ENCODE measurements at regions not wholly inside any gene's neighbourhood (a gene's known extent, or its start where the extent isn't known, plus 50 kb on each side); places are given as distances from the start of the nearest gene placed in this dataset.
A peak's percentile ranks its signal among the peaks of the same experiment; 100 is the strongest.
"Not testable (repeated sequence)": the region's sequence is repeated elsewhere in the genome, so short reads cannot be mapped to it uniquely, and the experiment has no call there.

DNA sequence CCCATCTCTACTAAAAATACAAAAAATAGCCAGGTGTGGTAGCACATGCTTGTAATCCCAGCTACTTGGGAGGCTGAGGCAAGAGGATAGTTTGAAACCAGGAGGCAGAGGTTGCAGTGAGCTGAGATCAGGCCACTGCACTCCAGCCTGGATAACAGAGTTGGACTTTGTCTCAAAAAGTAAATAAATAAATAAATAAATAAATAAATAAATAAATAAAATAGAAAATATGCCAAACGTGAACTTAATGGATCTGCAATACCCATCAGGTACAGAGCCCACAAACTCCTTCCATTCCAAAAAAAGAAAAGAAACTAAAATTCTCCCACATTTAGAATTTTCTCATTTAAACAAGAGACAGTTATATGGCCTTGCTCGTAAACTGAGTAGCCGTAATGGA, 702.7 kb downstream of the CDH18 start:
- Histone ChIP-seq H3K27me3 (no peaks in the 10 kb centered on the region), H3K36me3 (no peaks in the 10 kb centered on the region), H3K4me1 (no peaks in the 10 kb centered on the region), H3K27ac (no peak overlapping the region), H3K4me3 (no peak overlapping the region), H3K9me3 (no peaks in the 10 kb centered on the region)
- intact Hi-C loops (cut with DNase I) = no loop called here
- TF ChIP-seq POLR2A (IDR thresholded peaks at IDR 0.05) (no peak), POLR2AphosphoS5 (IDR thresholded peaks at IDR 0.05; ENCODE audit: insufficient read depth in 1 of 2, low read depth in 1 of 2) (no peak)
- TF ChIP-seq, protein P1, sequence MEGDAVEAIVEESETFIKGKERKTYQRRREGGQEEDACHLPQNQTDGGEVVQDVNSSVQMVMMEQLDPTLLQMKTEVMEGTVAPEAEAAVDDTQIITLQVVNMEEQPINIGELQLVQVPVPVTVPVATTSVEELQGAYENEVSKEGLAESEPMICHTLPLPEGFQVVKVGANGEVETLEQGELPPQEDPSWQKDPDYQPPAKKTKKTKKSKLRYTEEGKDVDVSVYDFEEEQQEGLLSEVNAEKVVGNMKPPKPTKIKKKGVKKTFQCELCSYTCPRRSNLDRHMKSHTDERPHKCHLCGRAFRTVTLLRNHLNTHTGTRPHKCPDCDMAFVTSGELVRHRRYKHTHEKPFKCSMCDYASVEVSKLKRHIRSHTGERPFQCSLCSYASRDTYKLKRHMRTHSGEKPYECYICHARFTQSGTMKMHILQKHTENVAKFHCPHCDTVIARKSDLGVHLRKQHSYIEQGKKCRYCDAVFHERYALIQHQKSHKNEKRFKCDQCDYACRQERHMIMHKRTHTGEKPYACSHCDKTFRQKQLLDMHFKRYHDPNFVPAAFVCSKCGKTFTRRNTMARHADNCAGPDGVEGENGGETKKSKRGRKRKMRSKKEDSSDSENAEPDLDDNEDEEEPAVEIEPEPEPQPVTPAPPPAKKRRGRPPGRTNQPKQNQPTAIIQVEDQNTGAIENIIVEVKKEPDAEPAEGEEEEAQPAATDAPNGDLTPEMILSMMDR (IDR thresholded peaks at IDR 0.05) = no peak
- DNase-seq (ENCODE audit: extremely low spot score in 2 of 2) = no peak

DNA sequence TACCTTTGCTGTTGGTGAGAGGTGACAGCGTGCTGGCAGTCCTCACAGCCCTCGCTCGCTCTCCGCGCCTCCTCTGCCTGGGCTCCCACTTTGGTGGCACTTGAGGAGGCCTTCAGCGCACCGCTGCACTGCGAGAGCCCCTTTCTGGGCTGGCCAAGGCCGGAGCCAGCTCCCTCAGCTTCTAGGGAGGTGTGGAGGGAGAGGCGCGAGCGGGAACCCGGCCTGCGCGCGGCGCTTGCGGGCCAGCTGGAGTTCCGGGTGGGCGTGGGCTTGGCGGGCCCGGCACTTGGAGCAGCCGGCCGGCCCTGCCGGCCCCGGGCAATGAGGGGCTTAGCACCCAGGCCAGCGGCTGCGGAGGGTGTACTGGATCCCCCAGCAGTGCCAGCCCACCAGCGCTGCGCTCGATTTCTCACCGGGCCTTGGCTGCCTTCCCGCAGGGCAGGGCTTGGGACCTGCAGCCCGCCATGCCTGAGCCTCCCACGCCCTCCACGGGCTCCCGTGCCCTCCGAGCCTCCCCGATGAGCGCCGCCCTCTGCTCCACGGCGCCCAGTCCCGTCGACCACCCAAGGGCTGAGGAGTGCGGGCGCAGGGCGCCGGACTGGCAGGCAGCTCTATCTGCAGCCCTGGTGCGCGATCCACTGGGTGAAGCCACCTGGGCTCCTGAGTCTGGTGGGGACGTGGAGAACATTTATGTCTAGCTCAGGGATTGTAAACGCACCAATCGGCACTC, 700.3 kb downstream of the CDH18 start:
- H3K4me3 ChIP-seq; intact Hi-C loops (cut with DNase I); DNase-seq (ENCODE audit: extremely low spot score in 2 of 2); H3K27ac ChIP-seq; H3K27me3 ChIP-seq; H3K4me1 ChIP-seq; H3K36me3 ChIP-seq; H3K9me3 ChIP-seq: not testable (repeated sequence)

DNA sequence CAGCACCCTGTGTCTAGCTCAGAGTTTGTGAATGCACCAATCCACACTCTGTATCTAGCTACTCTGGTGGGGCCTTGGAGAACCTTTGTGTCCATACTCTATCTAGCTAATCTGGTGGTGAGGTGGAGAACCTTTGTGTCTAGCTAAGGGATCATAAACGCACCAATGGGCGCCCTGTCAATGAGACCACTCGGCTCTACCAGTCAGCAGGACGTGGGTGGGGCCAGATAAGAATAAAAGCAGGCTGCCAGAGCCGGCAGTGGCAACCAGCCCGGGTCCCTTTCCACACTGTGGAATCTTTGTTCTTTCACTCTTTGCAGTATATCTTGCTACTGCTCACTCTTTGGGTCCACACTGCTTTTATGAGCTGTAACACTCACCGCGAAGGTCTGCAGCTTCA, 699.7 kb downstream of the CDH18 start:
- H3K27me3 ChIP-seq; H3K4me3 ChIP-seq; DNase-seq (ENCODE audit: extremely low spot score in 2 of 2); H3K27ac ChIP-seq; H3K9me3 ChIP-seq; H3K36me3 ChIP-seq; intact Hi-C loops (cut with DNase I); H3K4me1 ChIP-seq: not testable (repeated sequence)

DNA sequence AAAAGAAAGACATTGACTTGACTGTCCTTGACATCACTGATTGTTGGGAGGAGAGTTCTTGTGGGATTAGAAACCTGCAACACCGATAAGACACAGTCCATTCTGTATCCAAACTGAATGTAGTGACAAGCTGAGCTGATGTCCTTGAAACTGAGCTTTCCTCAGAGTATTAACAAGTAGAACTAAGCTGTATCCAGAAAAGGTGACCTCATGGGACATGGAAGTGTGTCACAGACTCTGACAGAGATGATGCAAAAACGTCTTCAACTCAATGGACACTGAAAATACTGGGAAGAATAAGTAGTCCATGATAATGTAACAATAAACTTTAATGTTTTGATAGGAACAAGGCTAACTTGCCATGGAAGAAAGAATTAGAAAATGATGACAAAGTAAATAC, 690.1 kb downstream of the CDH18 start:
- no peaks in the 10 kb centered on the region for H3K36me3 ChIP-seq
- no peaks in the 10 kb centered on the region for H3K27me3 ChIP-seq
- H3K27ac ChIP-seq = no peak overlapping the region
- H3K4me1 ChIP-seq = no peaks in the 10 kb centered on the region
- intact Hi-C loops (cut with DNase I) = no loop called here
- H3K4me3 ChIP-seq = no peak overlapping the region
- TF ChIP-seq POLR2AphosphoS5 (IDR thresholded peaks at IDR 0.05; ENCODE audit: insufficient read depth in 1 of 2, low read depth in 1 of 2) = no peak
- no peak for TF ChIP-seq POLR2A (IDR thresholded peaks at IDR 0.05)
- TF ChIP-seq, protein P1 (IDR thresholded peaks at IDR 0.05) = no peak
- DNase-seq (ENCODE audit: extremely low spot score in 2 of 2) = no peak
- H3K9me3 ChIP-seq = no peaks in the 10 kb centered on the region

DNA sequence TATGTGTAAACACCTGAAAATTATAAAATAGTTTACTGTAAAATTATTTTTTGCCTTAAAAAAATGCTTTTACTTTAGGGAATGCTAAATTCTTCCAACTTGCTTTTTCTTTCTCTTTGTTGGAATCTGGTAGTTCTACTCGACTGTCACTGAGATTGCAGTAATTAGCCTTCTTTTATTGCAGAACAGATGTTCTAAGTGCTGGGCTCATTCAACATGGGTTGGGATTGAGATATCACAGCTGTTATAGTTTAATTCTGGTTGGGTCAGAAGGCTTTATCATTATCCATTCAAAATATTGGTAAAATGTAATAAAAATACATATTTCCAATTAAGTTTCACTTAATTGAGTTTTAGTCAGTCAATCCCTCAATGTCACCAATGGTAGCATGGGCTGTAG, 686.7 kb downstream of the CDH18 start:
- TF ChIP-seq, protein P1 (IDR thresholded peaks at IDR 0.05) = no peak
- no peak for TF ChIP-seq POLR2AphosphoS5 (IDR thresholded peaks at IDR 0.05; ENCODE audit: insufficient read depth in 1 of 2, low read depth in 1 of 2)
- no peak for TF ChIP-seq POLR2A (IDR thresholded peaks at IDR 0.05)

DNA sequence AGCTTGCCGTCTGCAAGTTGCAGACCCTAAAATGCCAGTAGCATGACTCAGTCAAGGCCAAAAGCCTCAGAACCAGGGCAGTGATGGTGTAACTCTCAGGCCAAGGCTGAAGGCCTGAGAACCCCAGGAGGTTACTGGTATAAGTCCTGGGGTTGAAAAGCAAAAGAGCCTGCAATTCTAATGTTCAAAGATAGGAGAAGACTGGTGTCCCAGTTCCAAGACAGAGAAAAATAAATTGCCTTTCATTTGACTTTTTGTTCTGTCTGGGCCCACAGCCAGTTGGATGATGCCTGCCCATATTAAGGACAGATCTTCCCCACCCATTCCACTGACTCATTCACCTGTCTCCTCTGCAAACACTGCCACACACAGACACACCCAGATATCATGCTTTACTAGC, 673.2 kb downstream of the CDH18 start:
- Histone ChIP-seq H3K27ac (no peak overlapping the region), H3K27me3 (no peaks in the 10 kb centered on the region), H3K9me3 (no peaks in the 10 kb centered on the region), H3K4me3 (no peak overlapping the region), H3K4me1 (no peaks in the 10 kb centered on the region), H3K36me3 (no peaks in the 10 kb centered on the region)
- TF ChIP-seq, protein P1 (IDR thresholded peaks at IDR 0.05) = peak in 1 of 3 experiments; percentile 9
- TF ChIP-seq POLR2AphosphoS5 (IDR thresholded peaks at IDR 0.05; ENCODE audit: insufficient read depth in 1 of 2, low read depth in 1 of 2) (peak in 1 of 2 donors; percentile 54), POLR2A (IDR thresholded peaks at IDR 0.05) (no peak)
- DNase-seq (ENCODE audit: extremely low spot score in 2 of 2) = no peak
- intact Hi-C loops (cut with DNase I) = no loop called here

More for the DNA sequence above, 686.7 kb downstream of the CDH18 start:
- no peak for DNase-seq (ENCODE audit: extremely low spot score in 2 of 2)
- H3K4me3 ChIP-seq = no peak overlapping the region
- intact Hi-C loops (cut with DNase I) = no loop called here
- H3K27ac ChIP-seq = no peak overlapping the region
- no peaks in the 10 kb centered on the region for H3K27me3 ChIP-seq
- H3K4me1 ChIP-seq = no peaks in the 10 kb centered on the region
- H3K9me3 ChIP-seq = no peaks in the 10 kb centered on the region
- no peaks in the 10 kb centered on the region for H3K36me3 ChIP-seq

Data from vagina (tissue), 2 donors.